NCI-H1092 (cell line): ENCODE measurements at regions not wholly inside any gene's neighbourhood (a gene's known extent, or its start where the extent isn't known, plus 50 kb on each side); places are given as distances from the start of the nearest gene placed in this dataset.
A peak's percentile ranks its signal among the peaks of the same experiment; 100 is the strongest.

Experiments used
- DNase-seq: peaks from one replicate; lab custom pipeline; 2025; lab: John Stamatoyannopoulos, UW

- DNase-seq: peak; percentile 72
These were observed 244.9 kb downstream of the LOXHD1 start for GRCh38 chr18:46411867-46412690.

- peak; percentile 49 for DNase-seq
These were observed 244.1 kb downstream of the LOXHD1 start for GRCh38 chr18:46412916-46413315.

GRCh38 chr18:46413684-46414083 lies 243.3 kb downstream of the LOXHD1 start:
- no peak for DNase-seq

- no peak for DNase-seq
These were observed 242.2 kb downstream of the LOXHD1 start for GRCh38 chr18:46414863-46415262.

- no peak for DNase-seq
These were observed 241.3 kb downstream of the LOXHD1 start for GRCh38 chr18:46415532-46416252.

- no peak for DNase-seq
These were observed 240.0 kb downstream of the LOXHD1 start for GRCh38 chr18:46416706-46417638.

GRCh38 chr18:46418663-46419260 lies 238.3 kb downstream of the LOXHD1 start:
- DNase-seq: no peak

GRCh38 chr18:46419391-46420141 lies 237.5 kb downstream of the LOXHD1 start:
- DNase-seq: no peak

GRCh38 chr18:46421973-46422551 lies 235.0 kb downstream of the LOXHD1 start:
- DNase-seq: no peak

GRCh38 chr18:46422552-46423055 lies 234.4 kb downstream of the LOXHD1 start:
- no peak for DNase-seq

- DNase-seq: no peak
These were observed 233.7 kb downstream of the LOXHD1 start for GRCh38 chr18:46423226-46423805.

GRCh38 chr18:46424898-46425297 lies 232.1 kb downstream of the LOXHD1 start:
- no peak for DNase-seq

GRCh38 chr18:46425511-46425910 lies 231.5 kb downstream of the LOXHD1 start:
- DNase-seq: no peak

- DNase-seq: no peak
These were observed 230.9 kb downstream of the LOXHD1 start for GRCh38 chr18:46426021-46426678.

- DNase-seq: no peak
These were observed 230.4 kb downstream of the LOXHD1 start for GRCh38 chr18:46426679-46427047.
